ENCODE measurements at regions not wholly inside any gene's neighbourhood (a gene's known extent, or its start where the extent isn't known, plus 50 kb on each side); places are given as distances from the start of the nearest gene placed in this dataset.

- H4K20me1 ChIP-seq (ENCODE audit: insufficient read depth, low read length): no peaks in the 10 kb centered on the region
- no peaks in the 10 kb centered on the region for H3K9me2 ChIP-seq (ENCODE audit: low read depth, low read length)
- H3K4me1 ChIP-seq (ENCODE audit: insufficient read depth, low read length, severe bottlenecking): no peaks in the 10 kb centered on the region
- H3K79me2 ChIP-seq (ENCODE audit: insufficient read depth, low read length): no peaks in the 10 kb centered on the region
- no peak overlapping the region for H3K4me2 ChIP-seq (ENCODE audit: low read length)
- H3K27ac ChIP-seq (ENCODE audit: low read depth, low read length, poor library complexity, severe bottlenecking): no peak overlapping the region
- no peak for TF ChIP-seq EZH2 (IDR thresholded peaks at IDR 0.05; ENCODE audit: borderline replicate concordance, low read length)
- TF ChIP-seq, protein P1, sequence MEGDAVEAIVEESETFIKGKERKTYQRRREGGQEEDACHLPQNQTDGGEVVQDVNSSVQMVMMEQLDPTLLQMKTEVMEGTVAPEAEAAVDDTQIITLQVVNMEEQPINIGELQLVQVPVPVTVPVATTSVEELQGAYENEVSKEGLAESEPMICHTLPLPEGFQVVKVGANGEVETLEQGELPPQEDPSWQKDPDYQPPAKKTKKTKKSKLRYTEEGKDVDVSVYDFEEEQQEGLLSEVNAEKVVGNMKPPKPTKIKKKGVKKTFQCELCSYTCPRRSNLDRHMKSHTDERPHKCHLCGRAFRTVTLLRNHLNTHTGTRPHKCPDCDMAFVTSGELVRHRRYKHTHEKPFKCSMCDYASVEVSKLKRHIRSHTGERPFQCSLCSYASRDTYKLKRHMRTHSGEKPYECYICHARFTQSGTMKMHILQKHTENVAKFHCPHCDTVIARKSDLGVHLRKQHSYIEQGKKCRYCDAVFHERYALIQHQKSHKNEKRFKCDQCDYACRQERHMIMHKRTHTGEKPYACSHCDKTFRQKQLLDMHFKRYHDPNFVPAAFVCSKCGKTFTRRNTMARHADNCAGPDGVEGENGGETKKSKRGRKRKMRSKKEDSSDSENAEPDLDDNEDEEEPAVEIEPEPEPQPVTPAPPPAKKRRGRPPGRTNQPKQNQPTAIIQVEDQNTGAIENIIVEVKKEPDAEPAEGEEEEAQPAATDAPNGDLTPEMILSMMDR (IDR thresholded peaks at IDR 0.05; ENCODE audit: low read length): no peak
- no peak overlapping the region for H3K4me3 ChIP-seq (ENCODE audit: low read depth, low read length, poor library complexity, severe bottlenecking)
- no peaks in the 10 kb centered on the region for H3K36me3 ChIP-seq (ENCODE audit: insufficient read depth, low read length)
- H2AFZ ChIP-seq (ENCODE audit: low read length): no peak overlapping the region
- H3K27me3 ChIP-seq (ENCODE audit: insufficient read depth, low read length): no peaks in the 10 kb centered on the region
- H3F3A ChIP-seq (ENCODE audit: insufficient read depth, low read length): no peaks in the 10 kb centered on the region
- H3K9ac ChIP-seq (ENCODE audit: low read length): no peak overlapping the region
- peaks cover 7% of the 10 kb centered on the region for H3K9me3 ChIP-seq (ENCODE audit: low read length)
Measured at GRCh38 chr2:24418166-24418841, 58.0 kb upstream of the ITSN2 start.

- Histone ChIP-seq H2AFZ (ENCODE audit: low read length) (no peak overlapping the region), H3K27me3 (ENCODE audit: insufficient read depth, low read length) (no peaks in the 10 kb centered on the region)
- TF ChIP-seq, protein P1 (IDR thresholded peaks at IDR 0.05; ENCODE audit: low read length): no peak
- TF ChIP-seq EZH2 (IDR thresholded peaks at IDR 0.05; ENCODE audit: borderline replicate concordance, low read length): no peak
Measured at GRCh38 chr2:24412812-24413211, 52.5 kb upstream of the ITSN2 start.

GRCh38 chr2:24411488-24412151, 51.3 kb upstream of the ITSN2 start:
- Histone ChIP-seq H4K20me1 (ENCODE audit: insufficient read depth, low read length) (no peaks in the 10 kb centered on the region), H3K36me3 (ENCODE audit: insufficient read depth, low read length) (no peaks in the 10 kb centered on the region), H3K9me3 (ENCODE audit: low read length) (no peaks in the 10 kb centered on the region), H3K27ac (ENCODE audit: low read depth, low read length, poor library complexity, severe bottlenecking) (no peak overlapping the region), H3K4me1 (ENCODE audit: insufficient read depth, low read length, severe bottlenecking) (no peaks in the 10 kb centered on the region), H2AFZ (ENCODE audit: low read length) (peak overlapping the region; percentile 57; the same call in 1 of the 2 replicates), H3K4me2 (ENCODE audit: low read length) (no peak overlapping the region), H3K9me2 (ENCODE audit: low read depth, low read length) (no peaks in the 10 kb centered on the region), H3F3A (ENCODE audit: insufficient read depth, low read length) (no peaks in the 10 kb centered on the region), H3K27me3 (ENCODE audit: insufficient read depth, low read length) (no peaks in the 10 kb centered on the region), H3K9ac (ENCODE audit: low read length) (no peak overlapping the region), H3K79me2 (ENCODE audit: insufficient read depth, low read length) (no peaks in the 10 kb centered on the region), H3K4me3 (ENCODE audit: low read depth, low read length, poor library complexity, severe bottlenecking) (no peak overlapping the region)
- TF ChIP-seq, protein P1 (IDR thresholded peaks at IDR 0.05; ENCODE audit: low read length): no peak
- no peak for TF ChIP-seq EZH2 (IDR thresholded peaks at IDR 0.05; ENCODE audit: borderline replicate concordance, low read length)

More at GRCh38 chr2:24412812-24413211, 52.5 kb upstream of the ITSN2 start:
- Histone ChIP-seq H3K9me3 (ENCODE audit: low read length) (no peaks in the 10 kb centered on the region), H4K20me1 (ENCODE audit: insufficient read depth, low read length) (no peaks in the 10 kb centered on the region), H3K79me2 (ENCODE audit: insufficient read depth, low read length) (no peaks in the 10 kb centered on the region), H3K9ac (ENCODE audit: low read length) (no peak overlapping the region), H3K4me1 (ENCODE audit: insufficient read depth, low read length, severe bottlenecking) (no peaks in the 10 kb centered on the region), H3K4me2 (ENCODE audit: low read length) (no peak overlapping the region), H3F3A (ENCODE audit: insufficient read depth, low read length) (no peaks in the 10 kb centered on the region), H3K36me3 (ENCODE audit: insufficient read depth, low read length) (no peaks in the 10 kb centered on the region), H3K27ac (ENCODE audit: low read depth, low read length, poor library complexity, severe bottlenecking) (no peak overlapping the region), H3K4me3 (ENCODE audit: low read depth, low read length, poor library complexity, severe bottlenecking) (no peak overlapping the region), H3K9me2 (ENCODE audit: low read depth, low read length) (no peaks in the 10 kb centered on the region)
